ENCODE measurements at regions not wholly inside any gene's neighbourhood (a gene's known extent, or its start where the extent isn't known, plus 50 kb on each side); places are given as distances from the start of the nearest gene placed in this dataset.

DNA sequence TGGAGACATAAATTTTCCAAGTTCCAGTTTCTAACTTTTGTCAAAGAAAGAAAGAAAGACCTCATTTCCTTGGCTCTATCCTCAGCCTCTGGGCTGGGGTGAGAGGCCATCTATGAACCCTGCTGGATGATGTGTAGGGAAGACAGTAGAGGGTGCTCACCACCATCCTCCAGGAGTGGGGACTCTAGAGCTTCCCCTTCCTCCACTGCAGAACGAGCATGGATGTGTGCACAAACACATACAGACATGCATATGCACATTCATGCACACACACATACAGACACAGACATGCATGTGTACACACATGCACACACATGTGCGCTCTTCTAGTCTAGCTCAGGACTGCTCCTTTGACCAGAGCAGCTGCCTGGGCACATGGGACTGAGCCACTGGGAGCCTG is 565.8 kb downstream of the BUD13 start:
- Histone ChIP-seq H3K9me3 (ENCODE audit: low read length) (no peaks in the 10 kb centered on the region), H2AFZ (ENCODE audit: low read depth, low read length) (no peak overlapping the region)

DNA sequence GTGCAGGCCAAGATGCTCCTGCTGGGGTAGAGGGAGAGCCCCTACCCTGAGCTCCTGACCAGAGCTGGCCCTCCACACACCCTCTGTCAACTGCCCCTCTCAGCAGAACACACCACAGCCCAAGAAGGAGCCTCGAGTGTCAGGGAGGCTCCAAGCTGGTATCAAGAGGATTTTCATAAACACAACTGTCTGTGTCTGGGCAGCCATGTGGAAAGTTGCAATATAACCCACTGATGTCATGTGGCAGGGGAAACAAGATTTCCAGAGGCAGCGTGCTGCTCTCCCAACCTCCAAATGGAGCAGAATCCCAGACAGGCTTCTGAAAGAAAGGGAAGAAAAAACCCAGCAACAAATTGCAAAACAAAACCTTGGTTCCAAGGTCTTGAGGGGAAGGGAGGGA is 569.9 kb downstream of the BUD13 start:
- Histone ChIP-seq H3K27me3 (ENCODE audit: insufficient read depth, low read depth, low read length) (peaks cover 4% of the 10 kb centered on the region), H4K20me1 (ENCODE audit: insufficient read depth) (no peaks in the 10 kb centered on the region), H3F3A (ENCODE audit: insufficient read depth, low read length, poor library complexity, severe bottlenecking) (no peaks in the 10 kb centered on the region), H3K36me3 (ENCODE audit: insufficient read depth, low read length) (no peaks in the 10 kb centered on the region), H3K4me2 (ENCODE audit: low read length) (no peak overlapping the region), H3K79me2 (replicated peaks; ENCODE audit: insufficient read depth, low read length) (no peaks in the 10 kb centered on the region), H2AFZ (ENCODE audit: low read depth, low read length) (no peak overlapping the region), H3K4me3 (ENCODE audit: low read length) (no peak overlapping the region), H3K9ac (ENCODE audit: low read length) (no peak overlapping the region), H3K27ac (ENCODE audit: low read length) (no peak overlapping the region), H3K9me3 (ENCODE audit: low read length) (no peaks in the 10 kb centered on the region), H3K9me2 (ENCODE audit: insufficient read depth, low read length) (no peaks in the 10 kb centered on the region)
- no peak for TF ChIP-seq EZH2 (IDR thresholded peaks at IDR 0.05; ENCODE audit: borderline replicate concordance, insufficient read depth, low read length, poor library complexity, severe bottlenecking)

More for the DNA sequence above, 565.8 kb downstream of the BUD13 start:
- H3F3A ChIP-seq (ENCODE audit: insufficient read depth, low read length, poor library complexity, severe bottlenecking), result no peaks in the 10 kb centered on the region
- H3K27me3 ChIP-seq (ENCODE audit: insufficient read depth, low read depth, low read length), result peaks cover 4% of the 10 kb centered on the region
- H3K9ac ChIP-seq (ENCODE audit: low read length), result no peak overlapping the region
- TF ChIP-seq, protein P1, sequence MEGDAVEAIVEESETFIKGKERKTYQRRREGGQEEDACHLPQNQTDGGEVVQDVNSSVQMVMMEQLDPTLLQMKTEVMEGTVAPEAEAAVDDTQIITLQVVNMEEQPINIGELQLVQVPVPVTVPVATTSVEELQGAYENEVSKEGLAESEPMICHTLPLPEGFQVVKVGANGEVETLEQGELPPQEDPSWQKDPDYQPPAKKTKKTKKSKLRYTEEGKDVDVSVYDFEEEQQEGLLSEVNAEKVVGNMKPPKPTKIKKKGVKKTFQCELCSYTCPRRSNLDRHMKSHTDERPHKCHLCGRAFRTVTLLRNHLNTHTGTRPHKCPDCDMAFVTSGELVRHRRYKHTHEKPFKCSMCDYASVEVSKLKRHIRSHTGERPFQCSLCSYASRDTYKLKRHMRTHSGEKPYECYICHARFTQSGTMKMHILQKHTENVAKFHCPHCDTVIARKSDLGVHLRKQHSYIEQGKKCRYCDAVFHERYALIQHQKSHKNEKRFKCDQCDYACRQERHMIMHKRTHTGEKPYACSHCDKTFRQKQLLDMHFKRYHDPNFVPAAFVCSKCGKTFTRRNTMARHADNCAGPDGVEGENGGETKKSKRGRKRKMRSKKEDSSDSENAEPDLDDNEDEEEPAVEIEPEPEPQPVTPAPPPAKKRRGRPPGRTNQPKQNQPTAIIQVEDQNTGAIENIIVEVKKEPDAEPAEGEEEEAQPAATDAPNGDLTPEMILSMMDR (IDR thresholded peaks at IDR 0.05; ENCODE audit: poor library complexity, severe bottlenecking), result peak; percentile 38
- no peak for TF ChIP-seq MXI1 (conservative IDR thresholded peaks at IDR 0.05; ENCODE audit: poor library complexity, severe bottlenecking)
- H3K4me2 ChIP-seq (ENCODE audit: low read length), result peak overlapping the region; percentile 31
- no peaks in the 10 kb centered on the region for H3K36me3 ChIP-seq (ENCODE audit: insufficient read depth, low read length)
- H3K27ac ChIP-seq (ENCODE audit: low read length), result peak overlapping the region; percentile 51
- H3K4me3 ChIP-seq (ENCODE audit: low read length), result peak overlapping the region; percentile 33
- H4K20me1 ChIP-seq (ENCODE audit: insufficient read depth), result no peaks in the 10 kb centered on the region
- no peaks in the 10 kb centered on the region for H3K79me2 ChIP-seq (replicated peaks; ENCODE audit: insufficient read depth, low read length)
- H3K9me2 ChIP-seq (ENCODE audit: insufficient read depth, low read length), result no peaks in the 10 kb centered on the region

DNA sequence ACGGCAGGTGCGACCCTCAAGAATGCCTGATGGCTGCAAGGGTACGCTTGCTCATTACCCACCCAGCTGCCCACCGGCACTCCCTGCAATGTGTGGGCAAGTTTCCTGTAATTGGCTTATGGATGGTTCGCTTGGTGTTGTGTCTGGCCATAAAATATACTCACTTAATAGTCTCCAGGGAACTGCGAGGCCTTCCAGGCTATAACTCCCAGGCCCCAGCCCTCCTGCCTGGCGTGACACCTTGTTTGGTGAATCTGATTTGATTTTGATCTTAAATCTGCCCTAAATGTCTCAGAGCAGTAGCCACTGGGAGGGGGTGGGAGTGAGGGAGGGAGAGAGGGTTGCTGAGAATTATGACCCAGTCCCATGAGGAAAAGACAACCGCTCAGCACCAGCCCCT is 572.2 kb downstream of the BUD13 start:
- Histone ChIP-seq H3K36me3 (ENCODE audit: insufficient read depth, low read length) (no peaks in the 10 kb centered on the region), H3K9me3 (ENCODE audit: low read length) (no peaks in the 10 kb centered on the region), H3K4me2 (ENCODE audit: low read length) (no peak overlapping the region), H3K27me3 (ENCODE audit: insufficient read depth, low read depth, low read length) (peaks cover 4% of the 10 kb centered on the region), H3K9me2 (ENCODE audit: insufficient read depth, low read length) (no peaks in the 10 kb centered on the region), H3K79me2 (replicated peaks; ENCODE audit: insufficient read depth, low read length) (no peaks in the 10 kb centered on the region), H4K20me1 (ENCODE audit: insufficient read depth) (no peaks in the 10 kb centered on the region), H3F3A (ENCODE audit: insufficient read depth, low read length, poor library complexity, severe bottlenecking) (no peaks in the 10 kb centered on the region), H3K27ac (ENCODE audit: low read length) (no peak overlapping the region), H3K9ac (ENCODE audit: low read length) (no peak overlapping the region), H3K4me3 (ENCODE audit: low read length) (no peak overlapping the region), H2AFZ (ENCODE audit: low read depth, low read length) (no peak overlapping the region)
- TF ChIP-seq EZH2 (IDR thresholded peaks at IDR 0.05; ENCODE audit: borderline replicate concordance, insufficient read depth, low read length, poor library complexity, severe bottlenecking) (no peak), SMC3 (conservative IDR thresholded peaks at IDR 0.05; ENCODE audit: poor library complexity) (no peak), EP300 (conservative IDR thresholded peaks at IDR 0.05; ENCODE audit: poor library complexity, severe bottlenecking) (no peak), TAF1 (IDR thresholded peaks at IDR 0.05; ENCODE audit: low read depth) (no peak), RAD21 (conservative IDR thresholded peaks at IDR 0.05) (no peak), POLR2AphosphoS5 (IDR thresholded peaks at IDR 0.05) (no peak), MXI1 (conservative IDR thresholded peaks at IDR 0.05; ENCODE audit: poor library complexity, severe bottlenecking) (no peak)
- TF ChIP-seq, protein P2, sequence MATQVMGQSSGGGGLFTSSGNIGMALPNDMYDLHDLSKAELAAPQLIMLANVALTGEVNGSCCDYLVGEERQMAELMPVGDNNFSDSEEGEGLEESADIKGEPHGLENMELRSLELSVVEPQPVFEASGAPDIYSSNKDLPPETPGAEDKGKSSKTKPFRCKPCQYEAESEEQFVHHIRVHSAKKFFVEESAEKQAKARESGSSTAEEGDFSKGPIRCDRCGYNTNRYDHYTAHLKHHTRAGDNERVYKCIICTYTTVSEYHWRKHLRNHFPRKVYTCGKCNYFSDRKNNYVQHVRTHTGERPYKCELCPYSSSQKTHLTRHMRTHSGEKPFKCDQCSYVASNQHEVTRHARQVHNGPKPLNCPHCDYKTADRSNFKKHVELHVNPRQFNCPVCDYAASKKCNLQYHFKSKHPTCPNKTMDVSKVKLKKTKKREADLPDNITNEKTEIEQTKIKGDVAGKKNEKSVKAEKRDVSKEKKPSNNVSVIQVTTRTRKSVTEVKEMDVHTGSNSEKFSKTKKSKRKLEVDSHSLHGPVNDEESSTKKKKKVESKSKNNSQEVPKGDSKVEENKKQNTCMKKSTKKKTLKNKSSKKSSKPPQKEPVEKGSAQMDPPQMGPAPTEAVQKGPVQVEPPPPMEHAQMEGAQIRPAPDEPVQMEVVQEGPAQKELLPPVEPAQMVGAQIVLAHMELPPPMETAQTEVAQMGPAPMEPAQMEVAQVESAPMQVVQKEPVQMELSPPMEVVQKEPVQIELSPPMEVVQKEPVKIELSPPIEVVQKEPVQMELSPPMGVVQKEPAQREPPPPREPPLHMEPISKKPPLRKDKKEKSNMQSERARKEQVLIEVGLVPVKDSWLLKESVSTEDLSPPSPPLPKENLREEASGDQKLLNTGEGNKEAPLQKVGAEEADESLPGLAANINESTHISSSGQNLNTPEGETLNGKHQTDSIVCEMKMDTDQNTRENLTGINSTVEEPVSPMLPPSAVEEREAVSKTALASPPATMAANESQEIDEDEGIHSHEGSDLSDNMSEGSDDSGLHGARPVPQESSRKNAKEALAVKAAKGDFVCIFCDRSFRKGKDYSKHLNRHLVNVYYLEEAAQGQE (IDR thresholded peaks at IDR 0.05; ENCODE audit: borderline replicate concordance), result no peak
- TF ChIP-seq, protein P1 (IDR thresholded peaks at IDR 0.05; ENCODE audit: poor library complexity, severe bottlenecking), result no peak

All from neural cell (in vitro differentiated cells).